HEK293 (cell line): ENCODE measurements at regions not wholly inside any gene's neighbourhood (a gene's known extent, or its start where the extent isn't known, plus 50 kb on each side); places are given as distances from the start of the nearest gene placed in this dataset.

ENCODE experiments used
- SP3 ChIP-seq: fragments of 450-650 bp; formaldehyde crosslinking; IDR thresholded peaks from 2 replicates; pipeline ENCODE4 v1.5.1; 2016; ENCODE audit warnings: missing biosample characterization, missing genetic modification characterization
- ZBTB1 ChIP-seq: fragments of 450-650 bp; formaldehyde crosslinking; IDR thresholded peaks from 2 replicates; pipeline ENCODE4 v1.5.1; 2016; ENCODE audit warnings: missing biosample characterization, missing genetic modification characterization
- ZBTB20 ChIP-seq: fragments of 450-650 bp; formaldehyde crosslinking; IDR thresholded peaks from 2 replicates; pipeline ENCODE4 v1.5.1; 2016; ENCODE audit warnings: missing biosample characterization, missing genetic modification characterization
- ZNF555 ChIP-seq: fragments of 450-650 bp; formaldehyde crosslinking; conservative IDR thresholded peaks from 2 replicates; pipeline ENCODE4 v1.5.1; 2017; ENCODE audit warnings: missing biosample characterization, mild to moderate bottlenecking, missing genetic modification characterization, inconsistent platforms

GRCh38 chr5:3446410-3446809 lies 149.2 kb upstream of the IRX1 start:
- no peak for TF ChIP-seq SP3 (tag by site-specific recombination)
- no peak for TF ChIP-seq ZBTB1 (tag by site-specific recombination)
- TF ChIP-seq ZBTB20 (tag by site-specific recombination): no peak
- no peak for TF ChIP-seq ZNF555 (tag by site-specific recombination)
